Keratinocyte (primary cell): ENCODE measurements at regions not wholly inside any gene's neighbourhood (a gene's known extent, or its start where the extent isn't known, plus 50 kb on each side); places are given as distances from the start of the nearest gene placed in this dataset.

Source experiments
- DNase-seq: peaks from one replicate; pipeline ENCODE4 v3.0.0-alpha.2; 2011; ENCODE audit warnings: low read depth, missing footprints, low spot score
- FAIRE-seq: peaks from 2 replicates; lab custom pipeline; 2011; peaks lifted over from hg19 to GRCh38; lab: Jason Lieb, UNC
- H2AFZ ChIP-seq: 2 replicates; pipeline ENCODE4 v1.6.0; 2012; ENCODE audit warnings: low read length, control low read depth, inconsistent platforms; ENCODE audit not compliant: control insufficient read depth
- H3K27ac ChIP-seq: 2 replicates; pipeline ENCODE4 v1.5.1; 2011; ENCODE audit warnings: low read length; ENCODE audit not compliant: control insufficient read depth, insufficient read depth
- H3K27me3 ChIP-seq: 3 replicates; pipeline ENCODE4 v1.6.0; 2011; ENCODE audit warnings: low read length; ENCODE audit not compliant: control insufficient read depth, insufficient read depth; ENCODE audit errors: extremely low read depth
- H3K36me3 ChIP-seq, 2 experiments: 2 replicates in 1 of 2; 3 replicates in 1 of 2; pipeline ENCODE4 v1.5.1; 2011; ENCODE audit warnings: low read length in 2 of 2, mild to moderate bottlenecking in 1 of 2; ENCODE audit not compliant: control insufficient read depth in 2 of 2, insufficient read depth in 2 of 2; ENCODE audit errors: extremely low read depth in 1 of 2
- H3K4me1 ChIP-seq: 3 replicates; pipeline ENCODE4 v1.5.1; 2011; ENCODE audit warnings: low read length; ENCODE audit not compliant: control insufficient read depth, insufficient read depth; ENCODE audit errors: extremely low read depth
- H3K4me2 ChIP-seq: 3 replicates; pipeline ENCODE4 v1.6.0; 2011; ENCODE audit warnings: low read depth, low read length; ENCODE audit not compliant: control insufficient read depth, insufficient read depth; ENCODE audit errors: extremely low read depth
- H3K4me3 ChIP-seq, 3 experiments: fragments of 200-600 bp in 1 of 3; sonication (generic) in 1 of 3; 2 replicates in 2 of 3; 3 replicates in 1 of 3; pipeline ENCODE4 v1.5.1; 2011 to 2016; ENCODE audit warnings: low read length in 3 of 3, mild to moderate bottlenecking in 3 of 3, control low read depth in 2 of 3, inconsistent platforms in 1 of 3, low read depth in 1 of 3, mixed read lengths in 1 of 3, mixed run types in 1 of 3, moderate library complexity in 1 of 3; ENCODE audit not compliant: control insufficient read depth in 2 of 3, insufficient read depth in 2 of 3; ENCODE audit errors: extremely low read depth in 1 of 3
- H3K79me2 ChIP-seq: 2 replicates; pipeline ENCODE4 v1.6.0; 2012; ENCODE audit warnings: low read length; ENCODE audit not compliant: control insufficient read depth, insufficient read depth
- H3K9ac ChIP-seq: 3 replicates; pipeline ENCODE4 v1.6.0; 2011; ENCODE audit warnings: low read length; ENCODE audit not compliant: control insufficient read depth, insufficient read depth; ENCODE audit errors: extremely low read depth
- H3K9me1 ChIP-seq: 3 replicates; pipeline ENCODE4 v1.6.0; 2011; ENCODE audit warnings: low read length; ENCODE audit not compliant: control insufficient read depth, insufficient read depth; ENCODE audit errors: extremely low read depth
- H3K9me3 ChIP-seq: 2 replicates; pipeline ENCODE4 v1.5.1; 2012; ENCODE audit warnings: low read depth, low read length; ENCODE audit not compliant: control insufficient read depth
- H4K20me1 ChIP-seq: 3 replicates; pipeline ENCODE4 v1.6.0; 2011; ENCODE audit warnings: low read length; ENCODE audit not compliant: control insufficient read depth, insufficient read depth; ENCODE audit errors: extremely low read depth
- EZH2 ChIP-seq: IDR thresholded peaks from one replicate; pipeline ENCODE4 v1.6.1; 2012; ENCODE audit warnings: inconsistent platforms, mild to moderate bottlenecking, low read length, moderate library complexity
- dilution Hi-C: fragments of 300-500 bp; cut with MboI; formaldehyde crosslinking; loops from one replicate; pipeline ENCODE4 v1.7.0; 2020; ENCODE audit warnings: low sequenced_read_pairs; ENCODE audit not compliant: extremely low pct_ligation_motif_present
- TF ChIP-seq, protein P1 (sequence below), 3 experiments: IDR thresholded peaks in 1 of 3; conservative IDR thresholded peaks in 1 of 3; optimal IDR thresholded peaks in 1 of 3; 2 replicates in 2 of 3; 3 replicates in 1 of 3; pipeline versions ENCODE3 to v1.5.1; 2011; ENCODE audit warnings: low read length in 3 of 3, mild to moderate bottlenecking in 3 of 3, moderate library complexity in 2 of 3, control low read depth in 1 of 3, inconsistent platforms in 1 of 3; ENCODE audit not compliant: insufficient read depth in 2 of 3; ENCODE audit errors: extremely low read depth in 1 of 3

DNA sequence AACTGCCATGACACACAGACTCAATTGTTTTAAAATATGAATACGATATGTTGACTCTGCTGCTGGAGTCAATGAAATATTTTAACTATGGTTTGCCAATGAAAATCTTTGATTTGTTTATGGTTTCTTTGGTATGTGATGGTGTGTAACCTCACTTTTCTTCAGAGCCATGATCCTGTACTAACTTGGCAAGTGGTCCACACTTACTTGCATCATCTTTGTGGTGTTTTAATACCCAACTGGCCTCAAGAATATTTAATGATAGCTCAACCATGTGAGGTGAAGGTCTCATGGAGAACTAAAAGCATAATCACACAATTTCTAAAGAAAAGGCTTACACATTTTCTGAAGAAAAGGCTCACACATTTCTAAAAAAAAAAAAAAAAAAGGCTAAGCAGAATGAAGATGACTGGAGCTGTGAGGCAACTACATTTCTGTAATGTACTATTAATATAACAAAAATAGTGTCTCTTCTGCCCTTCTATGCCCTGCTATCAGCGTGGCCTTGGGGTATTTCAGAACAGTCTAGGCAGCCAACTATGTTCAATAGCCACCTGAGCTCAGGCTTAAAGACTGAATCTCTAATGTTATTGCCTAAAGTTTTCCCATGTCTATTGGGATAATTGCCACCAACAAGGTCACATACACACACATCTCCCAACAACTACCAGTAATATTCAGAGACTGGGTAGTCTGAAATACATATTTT is 395.0 kb downstream of the MLLT3 start:
- no peak for TF ChIP-seq EZH2
- TF ChIP-seq, protein P1, sequence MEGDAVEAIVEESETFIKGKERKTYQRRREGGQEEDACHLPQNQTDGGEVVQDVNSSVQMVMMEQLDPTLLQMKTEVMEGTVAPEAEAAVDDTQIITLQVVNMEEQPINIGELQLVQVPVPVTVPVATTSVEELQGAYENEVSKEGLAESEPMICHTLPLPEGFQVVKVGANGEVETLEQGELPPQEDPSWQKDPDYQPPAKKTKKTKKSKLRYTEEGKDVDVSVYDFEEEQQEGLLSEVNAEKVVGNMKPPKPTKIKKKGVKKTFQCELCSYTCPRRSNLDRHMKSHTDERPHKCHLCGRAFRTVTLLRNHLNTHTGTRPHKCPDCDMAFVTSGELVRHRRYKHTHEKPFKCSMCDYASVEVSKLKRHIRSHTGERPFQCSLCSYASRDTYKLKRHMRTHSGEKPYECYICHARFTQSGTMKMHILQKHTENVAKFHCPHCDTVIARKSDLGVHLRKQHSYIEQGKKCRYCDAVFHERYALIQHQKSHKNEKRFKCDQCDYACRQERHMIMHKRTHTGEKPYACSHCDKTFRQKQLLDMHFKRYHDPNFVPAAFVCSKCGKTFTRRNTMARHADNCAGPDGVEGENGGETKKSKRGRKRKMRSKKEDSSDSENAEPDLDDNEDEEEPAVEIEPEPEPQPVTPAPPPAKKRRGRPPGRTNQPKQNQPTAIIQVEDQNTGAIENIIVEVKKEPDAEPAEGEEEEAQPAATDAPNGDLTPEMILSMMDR (optimal IDR thresholded peaks at IDR 0.05 in 1 of 3, IDR thresholded peaks at IDR 0.05 in 1 of 3, conservative IDR thresholded peaks at IDR 0.05 in 1 of 3; ENCODE audit: extremely low read depth in 1 of 3, insufficient read depth in 2 of 3, low read length in 3 of 3): no peak
- no peaks in the 10 kb centered on the region for H3K9me1 ChIP-seq
- H3K79me2 ChIP-seq: no peaks in the 10 kb centered on the region
- dilution Hi-C loops: no loop called here
- no peak overlapping the region for H2AFZ ChIP-seq
- peaks cover 11% of the 10 kb centered on the region for H3K4me1 ChIP-seq
- no peak overlapping the region for H3K4me3 ChIP-seq
- no peak overlapping the region for H3K27ac ChIP-seq
- no peak for DNase-seq
- H3K9ac ChIP-seq: no peak overlapping the region
- H3K9me3 ChIP-seq: no peaks in the 10 kb centered on the region
- H3K27me3 ChIP-seq: no peaks in the 10 kb centered on the region
- H3K36me3 ChIP-seq: no peaks in the 10 kb centered on the region
- no peaks in the 10 kb centered on the region for H4K20me1 ChIP-seq
- FAIRE-seq: no peak
- no peak overlapping the region for H3K4me2 ChIP-seq

DNA sequence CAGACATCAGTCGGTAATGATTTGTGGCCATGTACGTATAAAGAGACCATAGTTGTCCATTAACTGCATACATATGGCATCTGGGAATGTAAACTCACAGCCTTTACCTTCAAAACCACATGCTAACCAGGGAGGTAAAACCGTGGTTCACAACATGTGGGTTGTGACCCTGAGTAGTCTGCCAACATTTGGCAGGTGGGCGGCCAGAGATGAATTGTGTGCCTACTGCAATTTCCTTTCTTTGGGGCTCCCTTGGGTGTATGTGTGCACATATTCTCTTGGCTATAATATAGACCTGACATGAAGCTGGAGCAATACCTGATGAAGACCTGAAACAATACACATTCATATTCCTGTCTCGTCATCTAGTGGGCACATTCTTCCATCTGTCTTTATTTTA is 396.0 kb downstream of the MLLT3 start:
- dilution Hi-C loops: no loop called here
- TF ChIP-seq, protein P1 (optimal IDR thresholded peaks at IDR 0.05 in 1 of 3, IDR thresholded peaks at IDR 0.05 in 1 of 3, conservative IDR thresholded peaks at IDR 0.05 in 1 of 3; ENCODE audit: extremely low read depth in 1 of 3, insufficient read depth in 2 of 3, low read length in 3 of 3): no peak
- TF ChIP-seq EZH2: no peak
- Histone ChIP-seq H3K9ac (no peak overlapping the region), H3K79me2 (no peaks in the 10 kb centered on the region), H3K4me3 (no peak overlapping the region), H3K9me1 (no peaks in the 10 kb centered on the region), H3K4me1 (peaks cover 11% of the 10 kb centered on the region), H3K9me3 (no peaks in the 10 kb centered on the region), H3K36me3 (no peaks in the 10 kb centered on the region), H3K4me2 (no peak overlapping the region), H2AFZ (no peak overlapping the region), H3K27ac (no peak overlapping the region), H3K27me3 (no peaks in the 10 kb centered on the region), H4K20me1 (no peaks in the 10 kb centered on the region)
- DNase-seq (no peak), FAIRE-seq (peak; percentile 9)
